Stimulated activated CD8-positive, alpha-beta memory T cell treated with anti-CD3 and anti-CD28 coated beads, Interleukin-2, amount 100 ng/mL, for 48 hours (primary cell): ENCODE measurements at regions not wholly inside any gene's neighbourhood (a gene's known extent, or its start where the extent isn't known, plus 50 kb on each side); places are given as distances from the start of the nearest gene placed in this dataset.

Experiments used
- DNase-seq, 2 donors: peaks; one replicate each; pipeline ENCODE4 v3.0.0-alpha.2; 2020; ENCODE audit warnings: low read depth in 2 of 2

DNA sequence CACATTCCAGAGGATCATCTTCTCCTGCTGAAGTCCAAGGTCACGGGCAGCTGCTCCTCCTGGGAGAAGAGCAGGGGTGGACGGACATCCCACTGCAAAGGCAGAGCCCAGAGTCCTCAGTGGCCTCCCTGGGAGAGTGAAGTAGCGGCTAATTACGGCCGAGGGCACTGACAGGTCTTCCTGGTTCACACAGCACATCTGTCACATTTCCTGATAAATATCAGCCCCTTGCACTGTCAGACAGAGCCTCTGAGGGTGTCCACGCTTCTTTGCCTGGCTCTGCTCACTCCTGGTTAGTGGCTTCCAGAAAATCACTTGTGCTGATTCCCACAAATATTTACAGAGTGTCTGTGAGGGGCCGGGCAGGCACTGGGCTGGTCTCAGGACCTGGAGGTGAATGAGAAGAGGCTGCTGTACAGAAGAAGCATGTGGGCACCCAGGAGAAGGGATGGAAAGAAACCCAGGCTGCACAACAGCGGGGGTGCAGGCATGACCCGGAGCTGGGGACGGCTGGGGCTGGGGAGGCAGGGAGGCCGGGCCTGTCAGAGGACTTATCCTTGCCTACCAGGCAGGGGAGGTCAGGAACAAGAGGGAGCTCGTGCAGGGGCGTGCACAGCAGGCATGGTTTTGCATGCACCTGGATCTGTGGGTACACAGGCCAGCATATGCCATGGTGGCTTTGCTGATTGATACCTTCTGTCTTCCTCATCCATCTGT, 258.2 kb upstream of the TNRC6C start:
- no peak for DNase-seq

DNA sequence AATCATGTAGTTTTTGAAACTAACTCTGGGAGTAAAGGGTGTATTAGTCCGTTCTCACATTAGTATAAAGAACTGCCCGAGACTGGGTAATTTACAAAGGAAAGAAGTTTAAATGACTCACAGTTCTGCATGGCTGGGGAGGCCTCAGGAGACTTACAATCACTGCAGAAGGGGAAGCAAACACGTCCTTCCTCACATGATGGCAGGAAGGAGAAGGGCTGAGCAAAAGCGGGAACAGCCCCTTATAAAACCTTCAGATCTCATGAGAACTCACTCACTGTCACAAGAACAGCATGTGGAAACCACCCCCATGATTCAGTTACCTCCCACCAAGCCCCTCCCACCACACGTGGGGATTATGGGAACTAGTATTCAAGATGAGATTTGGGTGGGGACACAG, 256.5 kb upstream of the TNRC6C start:
- DNase-seq, result no peak

DNA sequence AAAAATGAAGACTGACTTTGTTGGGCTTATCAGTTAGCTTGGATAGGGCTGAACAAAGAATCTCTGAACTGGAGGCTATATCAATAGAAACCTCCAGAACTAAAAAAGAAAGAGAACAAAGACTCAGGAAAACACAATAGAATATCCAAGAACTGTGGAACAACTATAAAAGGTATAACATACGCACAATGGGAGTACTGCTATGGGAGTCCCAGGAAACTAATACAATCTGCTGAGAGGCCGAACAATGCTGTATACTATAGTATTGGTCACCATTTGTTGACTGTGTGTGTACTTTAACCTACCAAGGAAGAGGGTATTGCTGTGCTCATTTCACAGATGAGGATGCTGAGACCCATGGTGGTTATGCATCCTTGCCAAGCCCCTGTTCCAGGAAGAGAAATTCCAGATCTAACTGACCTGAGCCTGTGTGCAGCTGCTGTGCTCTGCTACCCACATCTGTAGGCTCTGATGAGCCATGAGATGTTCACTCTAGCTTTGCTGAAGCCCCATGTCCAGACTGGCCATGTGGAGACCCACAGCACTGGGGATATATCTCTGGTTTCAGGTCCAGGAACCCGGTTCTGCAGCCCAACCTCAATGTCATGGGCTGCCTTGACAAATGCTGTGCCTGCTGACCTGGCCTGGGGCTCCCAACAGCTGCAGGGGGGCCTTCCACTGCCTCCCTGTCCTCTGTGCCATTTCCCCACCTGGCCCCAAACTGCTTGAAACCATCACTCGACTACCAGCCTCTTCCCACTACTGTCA, 254.3 kb upstream of the TNRC6C start:
- no peak for DNase-seq

DNA sequence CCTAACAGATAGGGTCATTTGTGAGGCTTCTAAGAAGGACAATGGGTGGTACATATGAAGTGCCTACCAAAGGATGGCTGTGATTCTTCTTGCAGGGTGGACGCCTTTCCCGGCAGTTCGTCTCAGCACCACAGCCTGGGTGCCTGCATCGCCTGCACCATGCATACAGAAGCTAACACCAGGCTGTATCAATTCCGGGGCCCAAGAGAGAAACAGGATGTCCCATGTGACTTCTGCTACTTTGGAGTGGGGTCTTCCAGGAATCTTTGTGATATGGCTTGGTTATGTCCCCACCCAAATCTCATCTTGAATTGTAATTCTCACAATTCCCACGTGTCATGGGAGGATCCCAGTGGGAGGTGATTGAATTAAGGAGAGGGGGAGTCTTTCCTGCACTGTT, 251.6 kb upstream of the TNRC6C start:
- no peak for DNase-seq

DNA sequence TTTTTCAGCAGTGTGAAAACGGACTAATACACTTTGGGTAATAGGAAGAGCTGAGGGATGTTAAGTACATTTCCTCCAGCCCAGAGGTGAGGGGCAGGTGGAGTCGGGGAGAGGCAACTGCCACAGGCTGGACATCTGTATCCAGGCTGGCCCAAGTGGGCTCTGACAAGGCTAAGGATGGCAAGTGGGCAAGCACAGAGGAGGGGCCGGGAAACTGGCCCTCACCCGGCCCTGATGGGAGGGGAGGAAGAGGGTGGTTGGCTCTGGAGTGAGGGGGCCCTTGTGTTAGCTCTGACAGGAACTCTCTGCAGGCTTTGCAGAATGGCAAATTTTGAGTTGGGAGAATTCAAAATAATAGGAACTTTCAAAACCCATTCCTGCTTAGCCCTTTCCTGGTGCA, 251.0 kb upstream of the TNRC6C start:
- DNase-seq, result no peak

DNA sequence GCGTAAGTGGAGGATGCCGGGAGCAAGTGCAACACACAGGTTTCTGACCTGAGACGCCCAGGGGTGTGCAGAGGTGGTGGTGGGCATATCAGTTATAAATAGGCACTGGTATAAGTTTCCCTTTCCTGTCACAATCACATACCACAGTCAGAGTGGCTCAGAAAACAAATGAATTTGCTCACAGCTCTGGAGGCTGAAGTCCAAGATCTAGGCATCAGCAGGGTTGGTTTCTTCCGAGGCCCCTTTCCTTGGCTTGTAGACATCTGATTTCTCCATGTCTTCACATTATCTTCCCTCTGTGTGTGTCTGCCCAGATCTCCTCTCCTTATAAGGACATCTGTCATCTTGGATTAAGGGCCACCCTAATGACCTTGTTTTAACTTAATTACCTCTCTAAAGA, 250.5 kb upstream of the TNRC6C start:
- no peak for DNase-seq

DNA sequence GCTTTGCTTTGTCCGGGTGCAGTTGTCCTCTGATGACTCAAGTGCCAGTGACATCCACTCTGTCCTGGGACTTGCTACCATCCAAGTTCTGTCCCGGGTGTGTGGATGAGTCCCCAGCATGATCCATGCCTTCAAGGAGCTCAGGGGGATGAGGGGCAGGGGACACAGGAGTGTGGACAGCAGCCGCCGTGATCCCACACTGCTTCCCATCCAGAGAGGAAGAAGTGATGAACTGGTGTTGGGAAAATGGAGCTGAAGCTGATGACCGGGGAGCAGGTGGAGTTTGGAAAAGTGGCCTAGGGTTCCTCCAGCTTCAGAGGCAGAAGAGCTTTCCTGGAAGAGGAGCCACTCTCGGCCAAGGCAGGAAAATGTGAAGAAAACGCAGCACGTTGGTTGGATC, 249.6 kb upstream of the TNRC6C start:
- no peak for DNase-seq

DNA sequence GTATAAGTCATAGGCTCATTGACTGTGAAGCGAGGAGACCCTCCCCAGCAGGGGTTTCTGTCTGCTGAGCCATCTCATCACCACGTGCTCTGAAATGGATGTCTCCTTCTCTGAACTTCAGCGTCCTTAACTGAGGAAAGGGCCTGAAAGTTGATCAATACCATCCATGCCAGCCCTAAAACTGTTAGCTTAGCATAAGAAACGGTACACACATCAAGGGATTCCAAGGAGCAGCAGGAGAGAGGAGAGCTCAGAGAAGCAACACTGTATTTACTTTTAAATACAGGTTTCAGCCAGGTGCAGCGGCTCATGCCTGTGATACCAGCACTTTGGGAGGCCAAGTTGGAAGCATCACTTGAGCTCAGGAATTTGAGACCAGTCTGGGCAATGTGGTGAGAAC, 248.9 kb upstream of the TNRC6C start:
- DNase-seq, result no peak

DNA sequence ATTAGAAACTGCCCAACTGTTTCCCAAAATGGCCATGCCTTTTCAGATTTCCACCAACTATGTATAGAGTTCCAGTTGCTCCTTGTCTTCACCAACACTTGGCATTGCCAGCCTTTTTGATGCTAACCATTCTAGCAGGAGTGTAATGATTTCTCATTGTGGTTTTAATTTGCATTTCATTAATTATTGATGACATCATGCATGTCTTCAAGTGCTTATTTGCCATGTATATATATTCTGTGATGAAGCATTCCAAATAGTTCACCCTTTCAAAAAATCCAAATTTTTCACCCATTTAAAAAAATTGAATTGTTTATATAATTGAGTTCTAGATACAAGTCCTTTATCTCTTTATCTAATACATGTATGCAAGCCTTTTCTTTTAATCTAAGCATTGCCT, 245.9 kb upstream of the TNRC6C start:
- DNase-seq, result no peak

DNA sequence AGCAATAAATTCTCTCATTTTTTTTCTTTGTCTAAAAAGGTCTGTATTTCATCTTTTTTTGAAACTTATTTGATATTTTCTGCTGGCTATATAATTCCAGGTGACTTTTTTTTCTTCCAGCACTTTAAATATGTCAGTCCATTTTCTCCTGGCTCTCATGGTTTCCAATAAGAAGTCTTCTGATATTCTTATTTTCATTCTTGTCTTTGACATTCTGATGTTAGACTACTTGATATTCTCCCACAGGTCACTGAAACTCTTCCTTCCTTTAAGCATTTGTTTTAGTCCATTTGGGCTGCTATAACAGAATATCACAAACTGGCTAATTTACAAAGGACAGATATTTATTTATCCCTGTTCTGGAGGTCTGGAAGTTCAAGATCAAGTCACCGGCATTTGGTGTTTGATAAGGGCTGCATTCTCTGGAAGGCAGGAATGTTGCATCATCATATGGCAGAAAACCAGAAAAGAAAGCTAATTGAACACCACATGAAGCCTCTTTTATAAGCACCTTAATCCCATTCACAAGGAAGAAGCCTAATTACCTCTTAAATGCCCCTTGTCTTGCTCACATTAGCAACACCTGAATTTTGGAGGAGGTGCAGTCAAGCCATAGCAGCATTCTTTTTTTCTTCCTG, 242.1 kb upstream of the TNRC6C start:
- DNase-seq, result no peak

DNA sequence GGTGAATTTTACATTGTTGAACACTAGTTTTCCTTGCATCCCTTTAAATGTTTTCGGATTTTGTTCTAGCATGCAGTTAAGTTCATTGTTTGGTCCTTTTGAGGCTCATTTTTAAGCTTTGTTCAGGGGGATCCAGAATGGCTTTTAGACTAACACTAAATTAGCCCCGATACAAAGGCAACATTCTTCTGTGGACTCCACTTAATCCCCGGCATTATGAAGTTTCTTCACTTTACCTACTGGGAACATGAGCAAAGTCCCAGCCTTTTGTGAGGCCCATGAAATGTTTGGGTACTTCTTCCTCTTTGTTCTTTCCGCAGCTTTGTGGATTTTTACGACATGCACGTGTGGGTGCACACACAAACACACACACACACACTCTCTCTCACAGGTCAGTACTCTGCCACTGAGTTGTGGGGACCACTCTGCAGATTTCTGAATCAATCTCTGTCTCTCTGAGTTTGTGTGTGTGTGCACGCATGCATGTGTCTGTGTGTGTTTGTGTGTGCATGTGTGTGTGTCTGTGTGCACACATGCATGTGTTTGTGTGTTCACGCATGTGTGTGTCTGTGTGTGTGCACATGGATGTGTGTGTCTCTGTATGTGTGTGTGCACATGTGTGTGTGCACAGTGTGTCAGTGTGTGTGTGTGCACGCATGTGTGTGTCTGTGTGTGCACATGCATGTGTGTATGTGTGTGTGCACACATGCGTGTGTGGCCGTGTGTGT, 240.4 kb upstream of the TNRC6C start:
- no peak for DNase-seq

DNA sequence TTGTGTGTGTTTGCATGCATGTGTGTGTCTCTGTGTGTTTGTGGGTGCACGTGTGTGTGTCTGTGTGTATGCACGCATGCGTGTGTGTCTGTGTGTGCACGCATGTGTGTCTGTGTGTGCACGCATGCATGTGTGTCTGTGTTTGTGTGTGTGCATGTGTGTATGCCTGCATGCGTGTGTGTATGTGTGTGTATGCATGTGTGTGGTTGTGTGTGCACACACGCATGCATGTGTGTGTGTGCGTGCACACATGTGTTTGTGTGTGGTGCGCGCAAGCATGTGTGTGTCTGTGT, 239.9 kb upstream of the TNRC6C start:
- no peak for DNase-seq

DNA sequence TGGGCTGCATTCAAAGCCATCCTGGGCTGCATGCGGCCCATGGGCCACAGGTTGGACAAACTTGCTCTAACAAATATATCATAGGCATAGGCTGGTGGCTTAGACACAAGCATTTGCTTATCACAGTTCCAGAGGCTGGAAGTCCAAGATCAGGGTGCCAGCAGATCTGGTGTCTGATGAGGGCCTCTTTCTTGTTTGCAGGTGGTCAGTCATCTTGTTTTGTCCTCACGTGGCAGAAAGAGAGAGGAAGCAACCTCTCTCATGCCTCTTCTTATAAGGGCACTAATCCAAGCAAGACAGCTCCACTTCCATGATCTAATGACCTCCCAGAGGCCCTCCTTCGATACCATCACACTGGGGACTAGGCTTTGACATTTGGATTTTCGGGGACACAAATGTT, 238.7 kb upstream of the TNRC6C start:
- DNase-seq, result no peak

DNA sequence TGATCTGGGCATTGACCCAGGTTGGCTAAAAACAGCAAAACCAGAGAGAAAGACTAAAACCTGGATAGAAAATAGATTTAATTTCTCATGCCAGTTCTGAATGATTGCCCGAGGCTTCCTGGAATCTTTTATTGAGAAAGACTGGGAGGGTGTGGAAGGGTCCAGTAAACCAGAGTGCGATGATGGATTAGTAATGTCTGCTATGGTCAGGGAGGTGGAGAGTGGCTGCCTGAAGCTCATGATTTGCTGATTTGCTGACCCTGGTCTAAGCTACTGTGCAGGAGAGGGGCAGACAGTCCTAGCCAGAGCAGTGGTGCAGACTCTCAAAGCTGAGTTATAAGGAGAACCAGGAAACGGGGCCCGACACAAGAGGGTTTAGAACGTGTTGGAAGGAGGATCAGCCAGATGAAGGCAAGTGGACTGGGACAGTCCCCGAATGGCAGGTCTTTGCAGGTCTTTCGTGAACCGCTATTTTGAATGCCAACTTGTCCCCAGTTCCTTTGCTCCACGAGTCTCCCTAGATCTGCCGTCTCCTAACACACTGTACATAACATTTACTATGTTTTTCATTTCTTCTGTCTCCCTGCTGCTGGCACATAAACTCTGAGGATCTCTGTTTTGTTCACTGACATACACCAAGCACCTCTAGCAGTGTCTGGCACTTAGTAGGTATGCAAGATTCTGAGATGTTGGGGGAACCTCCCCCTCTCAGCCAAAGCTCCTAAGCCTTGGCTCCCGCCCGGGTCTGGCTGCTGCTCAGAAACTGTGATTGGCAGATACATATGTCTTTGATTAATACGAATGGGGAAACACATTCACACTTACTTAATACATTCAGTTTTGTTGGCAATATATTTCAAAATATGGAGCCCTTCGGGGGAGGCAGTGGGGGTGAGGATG, 237.3 kb upstream of the TNRC6C start:
- no peak for DNase-seq

DNA sequence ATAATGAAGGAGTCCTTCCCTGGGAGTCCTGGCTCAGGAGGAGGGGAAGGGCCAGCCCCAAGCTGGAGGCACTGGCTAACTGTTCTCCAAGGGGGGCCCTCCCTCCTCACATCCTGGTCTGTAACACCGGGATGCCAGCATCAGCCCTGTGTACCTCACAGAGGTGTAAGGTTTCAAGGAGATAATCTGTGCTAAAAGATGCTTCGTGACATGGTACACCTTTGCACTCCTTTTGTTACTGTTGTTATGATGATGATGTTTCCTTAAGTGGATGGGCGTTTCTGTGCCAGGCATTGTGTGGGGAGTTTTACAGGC, 236.7 kb upstream of the TNRC6C start:
- no peak for DNase-seq

DNA sequence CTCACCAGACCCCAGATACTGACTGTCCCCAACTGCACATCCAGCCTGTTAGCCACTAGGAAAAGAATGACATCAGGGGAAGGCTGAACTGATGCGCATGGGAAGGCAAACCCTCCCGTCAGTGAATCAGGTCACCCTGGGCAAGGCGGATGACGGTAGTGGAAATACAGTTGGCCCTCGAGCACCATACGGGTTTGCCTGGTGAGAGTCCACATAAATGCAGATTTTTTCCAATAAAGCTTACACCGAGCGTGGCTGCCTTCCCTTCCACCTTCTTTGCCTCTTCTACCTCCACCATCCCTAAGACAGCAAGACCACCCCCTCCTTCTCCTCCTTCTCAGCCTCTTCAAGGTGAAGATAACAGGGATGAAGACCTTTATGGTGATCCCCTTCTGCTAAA, 236.1 kb upstream of the TNRC6C start:
- no peak for DNase-seq

DNA sequence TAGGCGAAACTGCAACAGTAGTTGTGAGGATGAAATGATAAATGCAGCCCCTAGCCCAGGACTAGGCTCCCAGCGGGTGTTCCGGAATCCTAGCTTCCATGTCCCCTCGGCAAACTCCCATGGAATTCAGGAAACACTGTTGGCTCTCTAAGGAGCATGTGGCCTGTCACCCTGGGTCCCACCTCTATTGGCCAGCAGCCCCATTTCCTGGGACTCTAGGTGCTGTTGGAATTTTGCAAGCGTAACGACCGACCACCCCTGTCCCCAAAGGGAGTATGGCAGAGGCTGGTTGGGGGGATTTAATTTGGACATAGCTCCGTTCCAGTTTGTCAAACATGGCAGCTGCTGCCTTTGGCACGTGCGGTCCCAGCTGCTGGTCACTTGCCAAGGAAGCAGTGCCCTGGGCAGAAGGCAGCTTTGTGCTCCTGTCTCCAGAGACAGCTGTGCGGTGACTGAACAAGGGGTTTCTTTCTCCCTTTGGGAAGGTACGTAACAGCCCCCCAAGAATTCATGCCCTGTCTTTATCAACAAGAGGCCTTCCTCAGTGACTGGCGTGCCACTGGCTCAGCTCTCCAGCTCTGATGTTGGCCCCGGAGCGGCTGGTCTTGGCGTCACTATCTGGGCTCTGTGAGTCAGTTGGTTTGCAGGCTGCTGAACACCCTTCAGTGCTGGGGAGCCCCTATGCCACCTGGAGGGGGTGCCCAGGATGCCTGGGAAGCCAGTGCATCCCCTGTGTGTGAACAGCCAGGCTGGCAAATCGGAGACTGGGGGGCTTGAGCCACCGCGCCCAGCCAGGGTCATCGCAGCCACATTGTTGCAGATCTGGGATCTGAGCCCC, 235.2 kb upstream of the TNRC6C start:
- DNase-seq, result no peak

DNA sequence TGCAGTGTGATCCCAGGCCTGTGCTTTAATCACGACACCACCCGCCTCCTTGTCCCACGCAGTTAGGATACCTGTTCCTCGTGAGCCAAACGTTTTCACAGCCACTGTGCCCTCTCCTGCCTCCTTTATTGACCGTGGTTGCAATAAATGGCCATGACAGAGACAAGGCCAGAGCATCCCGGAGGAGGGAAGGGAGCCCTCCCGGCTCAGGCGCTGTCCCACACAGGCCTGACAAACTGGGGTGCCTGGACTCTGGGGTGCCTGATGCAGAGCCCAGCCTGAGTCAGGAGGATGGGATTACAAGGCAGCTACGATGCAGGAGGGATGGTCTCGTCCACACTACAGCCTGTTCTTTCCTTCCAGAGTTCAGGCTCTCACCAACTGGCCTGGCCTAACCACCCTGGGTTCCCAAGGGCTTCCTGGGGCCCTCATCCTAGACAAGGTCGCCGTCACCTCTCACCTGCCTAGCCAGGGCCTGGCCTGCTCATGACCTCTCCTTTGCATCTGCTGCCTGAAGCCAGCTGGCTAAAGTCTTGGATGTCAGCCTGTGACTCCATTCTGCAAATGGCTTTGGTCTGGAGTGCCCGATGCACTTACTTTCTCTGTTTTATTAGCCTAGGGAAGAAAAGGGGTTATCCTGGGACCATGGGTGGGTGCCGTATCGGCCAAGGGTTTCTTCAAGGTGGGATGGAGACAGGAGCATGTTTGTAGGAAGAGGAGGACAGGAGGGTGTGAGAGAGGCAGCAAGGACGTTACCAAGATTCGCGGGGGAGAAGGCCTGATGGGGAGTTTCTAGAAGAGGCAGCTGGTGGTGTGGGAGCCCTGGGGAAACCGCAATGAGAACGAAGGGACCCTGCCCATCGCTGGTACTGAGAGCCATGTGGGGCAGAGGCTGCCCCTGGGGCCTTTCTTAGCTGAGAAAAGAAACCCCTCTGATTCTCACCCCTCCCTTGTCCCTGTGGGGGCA, 234.3 kb upstream of the TNRC6C start:
- no peak for DNase-seq

DNA sequence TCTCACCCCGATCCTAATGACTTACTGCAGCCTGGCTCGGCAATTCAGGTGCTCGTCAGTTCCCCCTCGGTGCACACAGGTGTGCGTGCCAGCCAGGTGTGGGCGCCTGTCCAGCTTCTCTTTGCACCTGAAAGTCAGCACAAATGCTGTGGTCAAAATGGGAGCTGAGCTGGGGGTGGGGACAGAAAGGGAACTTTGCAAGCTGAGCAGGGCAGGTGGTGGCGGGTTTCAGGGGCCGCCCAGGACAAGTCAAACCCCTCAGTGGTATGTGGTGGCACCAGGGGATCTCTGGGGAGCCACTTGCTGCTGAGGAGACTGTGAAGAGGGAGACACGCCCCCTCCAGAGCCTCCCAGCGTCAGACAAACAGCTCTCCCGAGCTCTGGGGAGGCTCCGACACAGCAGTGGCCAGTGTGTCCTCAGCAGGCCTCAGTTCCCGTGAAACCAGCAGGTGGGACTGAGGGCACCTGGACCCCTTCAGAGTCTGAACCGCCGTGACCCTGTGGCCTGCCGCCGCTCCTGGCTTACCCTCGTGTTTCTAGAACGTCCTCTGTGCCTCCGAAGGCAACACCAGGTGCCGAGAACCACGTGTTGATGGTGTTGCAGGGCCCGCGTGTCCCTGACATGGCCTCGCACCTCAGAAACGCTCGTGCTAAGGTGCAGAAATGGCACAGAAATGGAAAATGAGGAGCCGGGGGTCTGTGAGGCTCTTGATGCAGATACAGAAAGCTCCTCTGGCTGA, 233.5 kb upstream of the TNRC6C start:
- DNase-seq, result no peak
